ENCODE measurements at regions not wholly inside any gene's neighbourhood (a gene's known extent, or its start where the extent isn't known, plus 50 kb on each side); places are given as distances from the start of the nearest gene placed in this dataset.

DNA sequence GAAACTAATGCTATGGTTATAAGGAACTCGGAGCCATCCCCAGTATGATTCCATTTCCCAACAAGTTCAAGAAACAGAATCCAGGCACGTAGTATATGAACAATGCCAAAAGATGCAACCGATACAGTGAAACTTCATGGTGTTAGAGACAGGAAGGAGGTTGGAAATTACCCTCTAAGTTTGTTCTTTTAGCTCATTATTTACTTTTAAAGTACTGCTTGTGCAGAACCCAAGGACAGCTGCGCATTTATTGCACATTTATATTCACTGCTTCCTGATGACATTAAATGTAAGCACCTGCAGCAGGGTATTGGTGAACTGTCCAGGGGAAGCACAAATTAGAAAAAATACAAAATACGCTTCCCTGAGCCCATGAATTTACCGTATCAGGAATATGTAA is 63.0 kb upstream of the CYP1B1 start:
- TF ChIP-seq, protein P1, sequence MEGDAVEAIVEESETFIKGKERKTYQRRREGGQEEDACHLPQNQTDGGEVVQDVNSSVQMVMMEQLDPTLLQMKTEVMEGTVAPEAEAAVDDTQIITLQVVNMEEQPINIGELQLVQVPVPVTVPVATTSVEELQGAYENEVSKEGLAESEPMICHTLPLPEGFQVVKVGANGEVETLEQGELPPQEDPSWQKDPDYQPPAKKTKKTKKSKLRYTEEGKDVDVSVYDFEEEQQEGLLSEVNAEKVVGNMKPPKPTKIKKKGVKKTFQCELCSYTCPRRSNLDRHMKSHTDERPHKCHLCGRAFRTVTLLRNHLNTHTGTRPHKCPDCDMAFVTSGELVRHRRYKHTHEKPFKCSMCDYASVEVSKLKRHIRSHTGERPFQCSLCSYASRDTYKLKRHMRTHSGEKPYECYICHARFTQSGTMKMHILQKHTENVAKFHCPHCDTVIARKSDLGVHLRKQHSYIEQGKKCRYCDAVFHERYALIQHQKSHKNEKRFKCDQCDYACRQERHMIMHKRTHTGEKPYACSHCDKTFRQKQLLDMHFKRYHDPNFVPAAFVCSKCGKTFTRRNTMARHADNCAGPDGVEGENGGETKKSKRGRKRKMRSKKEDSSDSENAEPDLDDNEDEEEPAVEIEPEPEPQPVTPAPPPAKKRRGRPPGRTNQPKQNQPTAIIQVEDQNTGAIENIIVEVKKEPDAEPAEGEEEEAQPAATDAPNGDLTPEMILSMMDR (IDR thresholded peaks at IDR 0.05; ENCODE audit: poor library complexity), result no peak
- TF ChIP-seq EZH2 (IDR thresholded peaks at IDR 0.05; ENCODE audit: borderline replicate concordance), result no peak
- no peak for TF ChIP-seq EZH2phosphoT487 (IDR thresholded peaks at IDR 0.05; ENCODE audit: low read depth, severe bottlenecking, unreplicated experiment)
